Hepatocyte (in vitro differentiated cells): ENCODE measurements at regions not wholly inside any gene's neighbourhood (a gene's known extent, or its start where the extent isn't known, plus 50 kb on each side); places are given as distances from the start of the nearest gene placed in this dataset.

Experiments used
- DNase-seq: peaks from one replicate; pipeline ENCODE4 v3.0.0-alpha.2; 2016; ENCODE audit warnings: low spot score
- H2AFZ ChIP-seq: fragments of 200-600 bp; sonication (generic); 2 replicates; pipeline ENCODE4 v1.6.0; 2016; ENCODE audit warnings: antibody characterized with exemption, mild to moderate bottlenecking
- H3K27ac ChIP-seq: fragments of 200-600 bp; sonication (generic); 2 replicates; pipeline ENCODE4 v1.5.1; 2016; ENCODE audit warnings: mild to moderate bottlenecking
- H3K27me3 ChIP-seq: fragments of 200-600 bp; sonication (generic); 2 replicates; pipeline ENCODE4 v1.6.1; 2016
- H3K36me3 ChIP-seq: fragments of 200-600 bp; sonication (generic); replicated peaks from 2 replicates; pipeline ENCODE4 v1.5.1; 2016; ENCODE audit warnings: low read depth; ENCODE audit not compliant: insufficient read depth
- H3K4me1 ChIP-seq: fragments of 200-600 bp; sonication (generic); 2 replicates; pipeline ENCODE4 v1.5.1; 2016; ENCODE audit warnings: mild to moderate bottlenecking, moderate library complexity; ENCODE audit not compliant: insufficient read depth
- H3K4me2 ChIP-seq: fragments of 200-600 bp; sonication (generic); 2 replicates; pipeline ENCODE4 v1.6.0; 2016
- H3K4me3 ChIP-seq: fragments of 200-600 bp; sonication (generic); 2 replicates; pipeline ENCODE4 v1.5.1; 2016; ENCODE audit warnings: mild to moderate bottlenecking
- H3K79me2 ChIP-seq: fragments of 200-600 bp; sonication (generic); 2 replicates; pipeline ENCODE4 v1.6.0; 2017; ENCODE audit warnings: mild to moderate bottlenecking
- H3K9me2 ChIP-seq: fragments of 200-600 bp; sonication (generic); replicated peaks from 2 replicates; pipeline ENCODE4 v1.6.0; 2017; ENCODE audit warnings: mild to moderate bottlenecking; ENCODE audit not compliant: insufficient read depth
- H3K9me3 ChIP-seq: fragments of 200-600 bp; sonication (generic); 2 replicates; pipeline ENCODE4 v1.5.1; 2016; ENCODE audit warnings: low read depth, mild to moderate bottlenecking
- H4K20me1 ChIP-seq: fragments of 200-600 bp; sonication (generic); 2 replicates; pipeline ENCODE4 v1.6.0; 2016; ENCODE audit warnings: mild to moderate bottlenecking; ENCODE audit not compliant: insufficient read depth, poor library complexity, severe bottlenecking
- CTCF ChIP-seq: fragments of 200-600 bp; sonication (generic); IDR thresholded peaks from 2 replicates; pipeline ENCODE4 v1.5.1; 2016; ENCODE audit warnings: antibody characterized with exemption, mild to moderate bottlenecking; ENCODE audit not compliant: poor library complexity
- EZH2 ChIP-seq: fragments of 200-600 bp; sonication (generic); IDR thresholded peaks from 2 replicates; pipeline ENCODE4 v1.6.1; 2016; ENCODE audit warnings: antibody characterized with exemption, mild to moderate bottlenecking, borderline replicate concordance
- EZH2phosphoT487 ChIP-seq: fragments of 200-600 bp; sonication (generic); IDR thresholded peaks from one replicate; pipeline ENCODE4 v1.6.1; 2018; ENCODE audit warnings: antibody characterized with exemption, mild to moderate bottlenecking, low read depth, moderate library complexity; ENCODE audit not compliant: unreplicated experiment, severe bottlenecking
- WGBS: methylation state at CpG from one replicate; pipeline ENCODE4 v1.1.6; 2016; ENCODE audit warnings: low lambda C conversion rate; ENCODE audit errors: missing lambda C conversion rate; 5-methylcytosine and 5-hydroxymethylcytosine counted together

- no peak overlapping the region for H3K27ac ChIP-seq
- H3K9me3 ChIP-seq, result no peaks in the 10 kb centered on the region
- no peaks in the 10 kb centered on the region for H3K27me3 ChIP-seq
- no peaks in the 10 kb centered on the region for H3K9me2 ChIP-seq
- H2AFZ ChIP-seq, result no peak overlapping the region
- no peaks in the 10 kb centered on the region for H3K79me2 ChIP-seq
- H3K36me3 ChIP-seq, result no peaks in the 10 kb centered on the region
- no peaks in the 10 kb centered on the region for H4K20me1 ChIP-seq
- WGBS, result 97% methylated on average over 1 of the region's 1 CpG
- H3K4me3 ChIP-seq, result no peak overlapping the region
- no peak for TF ChIP-seq EZH2
- no peak for TF ChIP-seq EZH2phosphoT487
- TF ChIP-seq CTCF, result no peak
- H3K4me2 ChIP-seq, result no peak overlapping the region
- DNase-seq, result no peak
- no peaks in the 10 kb centered on the region for H3K4me1 ChIP-seq
These were observed 1120.8 kb downstream of the PLA2G4A start for GRCh38 chr1:187949567-187949966.

GRCh38 chr1:187951817-187952216 is 1123.1 kb downstream of the PLA2G4A start:
- no peak overlapping the region for H2AFZ ChIP-seq
- DNase-seq, result no peak
- H3K4me3 ChIP-seq, result no peak overlapping the region
- no peaks in the 10 kb centered on the region for H3K4me1 ChIP-seq
- H4K20me1 ChIP-seq, result no peaks in the 10 kb centered on the region
- H3K9me3 ChIP-seq, result no peaks in the 10 kb centered on the region
- H3K9me2 ChIP-seq, result no peaks in the 10 kb centered on the region
- no peak overlapping the region for H3K27ac ChIP-seq
- H3K79me2 ChIP-seq, result no peaks in the 10 kb centered on the region
- TF ChIP-seq EZH2, result no peak
- no peak for TF ChIP-seq EZH2phosphoT487
- TF ChIP-seq CTCF, result no peak
- H3K36me3 ChIP-seq, result no peaks in the 10 kb centered on the region
- H3K4me2 ChIP-seq, result no peak overlapping the region
- H3K27me3 ChIP-seq, result no peaks in the 10 kb centered on the region

- H4K20me1 ChIP-seq, result no peaks in the 10 kb centered on the region
- H3K9me3 ChIP-seq, result no peaks in the 10 kb centered on the region
- no peaks in the 10 kb centered on the region for H3K4me1 ChIP-seq
- H2AFZ ChIP-seq, result no peak overlapping the region
- WGBS, result 96% methylated on average over 2 of the region's 2 CpGs
- DNase-seq, result no peak
- no peaks in the 10 kb centered on the region for H3K9me2 ChIP-seq
- H3K4me2 ChIP-seq, result no peak overlapping the region
- no peaks in the 10 kb centered on the region for H3K79me2 ChIP-seq
- TF ChIP-seq EZH2 (no peak), CTCF (no peak), EZH2phosphoT487 (no peak)
- no peaks in the 10 kb centered on the region for H3K36me3 ChIP-seq
- H3K27ac ChIP-seq, result no peak overlapping the region
- H3K27me3 ChIP-seq, result no peaks in the 10 kb centered on the region
- no peak overlapping the region for H3K4me3 ChIP-seq
These were observed 1123.7 kb downstream of the PLA2G4A start for GRCh38 chr1:187952446-187952845.

- Histone ChIP-seq H3K79me2 (no peaks in the 10 kb centered on the region), H2AFZ (no peak overlapping the region), H3K27ac (no peak overlapping the region), H3K4me3 (no peak overlapping the region), H3K4me2 (no peak overlapping the region), H3K27me3 (no peaks in the 10 kb centered on the region), H3K9me3 (no peaks in the 10 kb centered on the region), H4K20me1 (no peaks in the 10 kb centered on the region), H3K9me2 (no peaks in the 10 kb centered on the region), H3K4me1 (no peaks in the 10 kb centered on the region), H3K36me3 (no peaks in the 10 kb centered on the region)
- 84% methylated on average over 3 of the region's 3 CpGs for WGBS
- no peak for DNase-seq
- TF ChIP-seq EZH2, result no peak
- TF ChIP-seq CTCF, result no peak
- TF ChIP-seq EZH2phosphoT487, result no peak
These were observed 1128.2 kb downstream of the PLA2G4A start for GRCh38 chr1:187956975-187957374.
